ENCODE measurements at regions not wholly inside any gene's neighbourhood (a gene's known extent, or its start where the extent isn't known, plus 50 kb on each side); places are given as distances from the start of the nearest gene placed in this dataset.

DNA sequence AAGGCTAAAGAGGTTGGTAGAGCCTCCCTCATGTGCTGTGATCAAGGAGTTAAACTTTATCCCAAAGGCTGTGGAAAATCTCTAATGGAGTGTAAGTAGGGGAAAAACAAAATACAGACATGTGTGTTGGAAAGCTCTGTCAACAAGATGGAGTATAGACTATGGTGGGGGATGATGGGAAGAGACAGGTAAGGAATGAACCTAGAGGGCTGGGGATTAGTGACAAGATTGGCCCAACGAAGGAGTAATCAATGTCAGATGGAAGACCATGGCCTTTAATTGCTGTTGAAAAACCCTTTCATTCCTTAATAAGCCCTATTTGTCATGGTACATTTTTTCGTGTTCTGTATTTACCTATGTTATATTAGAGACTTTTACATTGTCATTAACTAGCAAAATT lies 278.6 kb downstream of the SQOR start:
- TF ChIP-seq FOXP2 (optimal IDR thresholded peaks at IDR 0.05; ENCODE audit: borderline replicate concordance, extremely low read depth, extremely low read length, insufficient read depth) (no peak), POLR2AphosphoS5 (IDR thresholded peaks at IDR 0.05; ENCODE audit: low read depth, low read length) (no peak), REST (IDR thresholded peaks at IDR 0.05; ENCODE audit: insufficient read depth in 1 of 2, low read depth in 2 of 2, low read length in 2 of 2) (no peak)

DNA sequence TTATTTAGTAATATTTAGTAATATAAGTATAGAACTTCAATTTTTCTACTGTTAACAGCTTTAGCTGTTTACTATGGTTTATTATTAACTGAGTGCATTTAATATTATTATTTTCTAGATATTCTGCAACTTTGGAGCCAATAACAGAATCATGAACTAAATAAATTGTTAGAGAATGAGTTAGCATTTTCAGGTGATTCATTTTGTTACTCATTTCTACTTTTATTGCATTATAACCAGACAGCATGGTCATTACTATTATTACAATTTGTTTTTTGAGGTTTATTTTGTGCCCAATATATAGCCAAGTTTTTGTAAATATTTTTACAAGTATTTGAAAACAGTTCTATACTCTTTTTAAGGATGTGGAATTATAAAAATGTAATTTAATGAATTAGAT lies 279.6 kb downstream of the SQOR start:
- TF ChIP-seq REST (IDR thresholded peaks at IDR 0.05; ENCODE audit: insufficient read depth in 1 of 2, low read depth in 2 of 2, low read length in 2 of 2) (no peak), SIN3A (IDR thresholded peaks at IDR 0.05; ENCODE audit: borderline replicate concordance, insufficient read depth, low read length) (no peak), POLR2AphosphoS5 (IDR thresholded peaks at IDR 0.05; ENCODE audit: low read depth, low read length) (no peak), FOXP2 (optimal IDR thresholded peaks at IDR 0.05; ENCODE audit: borderline replicate concordance, extremely low read depth, extremely low read length, insufficient read depth) (no peak), TAF1 (IDR thresholded peaks at IDR 0.05; ENCODE audit: borderline replicate concordance, insufficient read depth, low read length) (no peak)

- TF ChIP-seq TAF1 (IDR thresholded peaks at IDR 0.05; ENCODE audit: borderline replicate concordance, insufficient read depth, low read length) (no peak), FOXP2 (optimal IDR thresholded peaks at IDR 0.05; ENCODE audit: borderline replicate concordance, extremely low read depth, extremely low read length, insufficient read depth) (no peak), SIN3A (IDR thresholded peaks at IDR 0.05; ENCODE audit: borderline replicate concordance, insufficient read depth, low read length) (no peak), REST (IDR thresholded peaks at IDR 0.05; ENCODE audit: insufficient read depth in 1 of 2, low read depth in 2 of 2, low read length in 2 of 2) (no peak), POLR2AphosphoS5 (IDR thresholded peaks at IDR 0.05; ENCODE audit: low read depth, low read length) (no peak)
These were observed 284.0 kb downstream of the SQOR start for GRCh38 chr15:45918839-45919238.

- TF ChIP-seq SIN3A (IDR thresholded peaks at IDR 0.05; ENCODE audit: borderline replicate concordance, insufficient read depth, low read length) = no peak
- no peak for TF ChIP-seq TAF1 (IDR thresholded peaks at IDR 0.05; ENCODE audit: borderline replicate concordance, insufficient read depth, low read length)
- no peak for TF ChIP-seq REST (IDR thresholded peaks at IDR 0.05; ENCODE audit: insufficient read depth in 1 of 2, low read depth in 2 of 2, low read length in 2 of 2)
- TF ChIP-seq POLR2AphosphoS5 (IDR thresholded peaks at IDR 0.05; ENCODE audit: low read depth, low read length) = no peak
- no peak for TF ChIP-seq FOXP2 (optimal IDR thresholded peaks at IDR 0.05; ENCODE audit: borderline replicate concordance, extremely low read depth, extremely low read length, insufficient read depth)
These were observed 285.0 kb downstream of the SQOR start for GRCh38 chr15:45919806-45920205.

DNA sequence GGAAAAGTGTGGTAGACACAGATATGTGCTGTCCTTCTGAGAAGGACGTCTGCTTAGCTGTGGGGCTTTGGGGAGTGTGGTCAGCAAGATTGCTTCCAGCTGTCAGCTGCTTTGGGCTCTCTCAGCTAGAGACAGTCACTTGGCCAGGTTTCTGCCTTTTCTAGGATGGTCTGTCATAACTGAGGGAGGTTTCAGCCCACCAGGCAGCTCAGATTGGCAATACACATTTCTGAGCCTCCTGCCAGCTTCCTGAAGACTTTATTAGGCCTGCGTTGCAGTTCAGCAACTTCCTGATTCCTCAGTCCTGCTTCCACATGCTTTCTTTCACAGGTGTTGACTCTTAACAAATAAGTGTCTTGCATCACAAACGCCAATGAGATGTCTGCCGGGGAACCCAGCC lies 286.5 kb downstream of the SQOR start:
- TF ChIP-seq TAF1 (IDR thresholded peaks at IDR 0.05; ENCODE audit: borderline replicate concordance, insufficient read depth, low read length) (no peak), REST (IDR thresholded peaks at IDR 0.05; ENCODE audit: insufficient read depth in 1 of 2, low read depth in 2 of 2, low read length in 2 of 2) (no peak), SIN3A (IDR thresholded peaks at IDR 0.05; ENCODE audit: borderline replicate concordance, insufficient read depth, low read length) (no peak), FOXP2 (optimal IDR thresholded peaks at IDR 0.05; ENCODE audit: borderline replicate concordance, extremely low read depth, extremely low read length, insufficient read depth) (no peak), POLR2AphosphoS5 (IDR thresholded peaks at IDR 0.05; ENCODE audit: low read depth, low read length) (no peak)
